GM04504 (cell line): ENCODE measurements at regions not wholly inside any gene's neighbourhood (a gene's known extent, or its start where the extent isn't known, plus 50 kb on each side); places are given as distances from the start of the nearest gene placed in this dataset.
A peak's percentile ranks its signal among the peaks of the same experiment; 100 is the strongest.

Source experiments
- DNase-seq: peaks from one replicate; pipeline ENCODE4 v3.0.0-alpha.2; 2012; ENCODE audit warnings: low read depth

DNA sequence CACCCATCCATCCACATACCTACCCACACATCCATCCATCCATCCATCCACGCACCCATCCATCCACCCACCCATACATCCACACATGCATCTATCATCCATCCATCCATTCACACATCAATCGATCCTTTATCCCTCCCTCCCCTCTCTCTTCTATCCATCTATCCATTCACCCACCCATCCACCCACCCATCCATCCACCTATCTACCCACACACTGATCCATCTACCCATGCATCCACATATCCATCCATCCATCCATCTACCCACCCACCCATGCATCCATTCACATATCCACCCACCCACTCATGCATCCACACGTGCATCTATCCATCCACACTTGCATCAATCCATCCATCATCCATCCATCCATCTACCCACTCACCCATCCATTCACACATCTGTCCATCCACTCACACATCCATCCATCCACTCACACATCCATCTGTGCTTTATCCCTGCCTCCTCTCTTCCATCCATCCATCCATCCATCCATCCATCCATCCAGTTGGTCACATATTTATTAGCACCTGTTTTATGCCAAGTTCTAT lies 366.1 kb downstream of the CTTN start:
- DNase-seq = no peak

DNA sequence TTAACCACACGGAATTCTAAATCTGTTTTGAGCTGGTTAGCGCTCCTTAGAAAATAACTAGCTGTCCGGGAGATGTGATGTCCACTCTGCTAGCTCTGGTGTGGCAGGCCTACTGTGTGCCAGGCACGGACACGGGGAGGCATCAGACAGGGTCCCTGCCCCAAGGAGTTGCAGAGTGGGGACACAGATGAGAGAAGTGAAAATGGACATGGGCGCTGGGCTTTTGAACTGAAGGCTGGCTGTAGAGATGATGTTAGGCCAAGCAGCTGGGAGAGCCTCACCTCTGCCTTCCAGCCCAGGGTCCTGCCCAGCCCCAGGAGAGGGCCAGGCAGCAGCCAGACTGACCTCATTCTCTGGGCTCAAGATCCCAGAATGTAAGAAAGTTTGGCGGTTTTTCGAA lies 368.6 kb downstream of the CTTN start:
- DNase-seq = no peak

DNA sequence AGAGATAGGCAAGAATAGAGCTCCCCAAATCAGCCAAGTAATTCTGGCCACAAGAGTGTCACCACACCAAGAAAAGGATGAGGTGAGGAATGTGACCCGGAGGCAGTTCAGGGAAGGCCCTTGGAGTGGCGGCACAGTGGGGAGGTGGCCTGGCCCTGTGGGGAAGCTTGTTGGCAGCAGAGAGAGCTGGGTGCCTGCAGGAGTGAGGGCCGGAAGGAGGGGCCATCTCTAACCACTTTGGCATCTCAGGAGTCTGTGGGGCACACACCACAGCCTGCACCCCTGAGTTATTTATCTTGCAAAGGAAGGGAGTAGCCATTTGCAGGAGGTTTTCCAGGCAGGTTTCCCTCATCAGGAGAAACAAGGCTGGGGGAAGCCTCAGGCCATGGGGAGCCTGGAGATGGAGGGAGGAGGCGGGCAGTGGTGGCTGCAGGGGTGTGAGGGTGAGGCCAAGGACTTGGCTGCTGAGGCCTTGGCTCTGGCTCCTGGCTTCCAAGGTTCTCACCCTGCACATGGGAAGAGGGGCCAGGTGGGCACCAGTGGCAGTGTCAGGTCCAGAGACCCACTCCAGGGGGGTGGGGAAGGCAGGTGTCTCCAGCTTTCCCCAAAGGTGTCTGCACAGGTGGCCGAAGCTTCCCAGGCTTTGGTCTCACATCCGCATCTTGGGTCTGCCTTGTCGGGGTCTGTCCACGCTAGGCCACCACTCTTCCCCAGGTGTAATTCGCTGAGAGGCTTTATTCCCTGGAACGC lies 370.2 kb downstream of the CTTN start:
- DNase-seq = no peak

- no peak for DNase-seq
Measured at GRCh38 chr11:70769106-70769505, 370.8 kb downstream of the CTTN start.

DNA sequence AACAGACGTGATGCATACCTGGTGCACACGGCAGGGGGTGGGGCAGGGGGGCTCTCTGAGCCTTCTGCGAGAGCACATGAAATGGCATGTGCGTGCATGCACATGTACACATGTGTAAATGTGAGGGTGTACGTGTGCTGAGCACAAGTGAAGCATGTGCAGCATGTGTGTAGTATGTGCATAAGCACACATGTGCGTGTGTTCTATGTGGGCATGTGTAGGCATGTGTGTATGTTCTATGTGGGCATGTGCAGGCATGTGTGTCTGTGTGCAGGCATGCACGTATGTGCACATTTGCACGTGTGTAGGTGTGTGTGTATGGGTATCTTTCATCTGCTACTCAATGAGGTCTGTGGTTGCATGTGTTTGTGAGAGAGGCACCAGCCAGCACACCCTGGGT lies 371.2 kb downstream of the CTTN start:
- no peak for DNase-seq

GRCh38 chr11:70771099-70771885 lies 373.0 kb downstream of the CTTN start:
- no peak for DNase-seq

DNA sequence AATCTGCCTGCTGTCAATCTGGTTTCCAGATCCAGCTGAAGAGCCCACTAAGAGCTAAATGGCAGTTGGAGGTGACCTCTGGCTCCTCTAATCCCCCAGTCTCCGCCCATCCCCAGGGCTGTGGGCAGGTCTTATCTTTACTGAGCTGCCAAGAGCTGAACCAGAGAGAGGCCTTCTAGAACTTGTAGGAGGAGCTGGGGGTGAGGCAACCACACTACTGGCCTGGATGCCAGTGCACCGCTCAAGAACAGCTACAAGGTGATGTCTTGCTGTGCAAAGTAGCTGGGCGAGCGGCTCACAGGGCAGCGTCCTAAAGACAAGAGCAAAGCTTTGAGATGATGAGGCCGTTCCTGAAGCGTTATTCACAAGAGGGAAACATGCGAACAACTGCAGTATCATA lies 374.6 kb downstream of the CTTN start:
- no peak for DNase-seq

DNA sequence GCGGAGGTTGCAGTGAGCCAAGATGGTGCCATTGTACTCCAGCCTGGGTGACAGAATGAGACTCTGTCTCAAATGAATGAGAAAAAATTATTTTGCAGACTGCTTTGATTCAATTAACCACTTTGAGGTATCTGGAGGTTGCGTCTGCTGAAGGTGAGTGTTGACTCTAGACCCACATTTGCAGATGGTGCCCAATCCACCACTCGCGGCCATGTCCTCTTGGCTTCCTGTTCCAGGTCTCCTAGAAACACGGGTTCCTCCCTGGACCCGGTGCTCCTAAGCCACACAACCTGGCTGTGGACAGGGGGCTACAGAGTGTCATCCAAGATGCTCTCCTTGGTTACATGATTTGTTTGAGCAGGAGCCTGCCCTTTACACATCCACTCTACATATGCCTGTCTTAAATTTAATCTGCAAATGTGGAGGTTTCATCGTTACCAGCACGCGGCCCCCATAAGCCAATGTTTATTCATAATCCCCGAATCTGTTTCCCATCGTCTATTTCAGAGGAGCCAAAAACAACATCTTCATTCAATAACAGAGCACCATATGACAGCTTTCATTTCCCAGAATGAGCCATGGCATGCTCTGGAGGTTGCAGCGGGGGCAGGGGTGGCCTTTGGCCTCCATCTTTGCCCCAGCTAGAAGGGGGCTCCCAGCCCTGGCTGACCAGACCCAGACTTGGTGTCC lies 377.2 kb downstream of the CTTN start:
- DNase-seq = no peak

- DNase-seq = no peak
Measured at GRCh38 chr11:70776914-70777532, 378.7 kb downstream of the CTTN start.

GRCh38 chr11:70778883-70779282 lies 380.6 kb downstream of the CTTN start:
- DNase-seq = no peak

DNA sequence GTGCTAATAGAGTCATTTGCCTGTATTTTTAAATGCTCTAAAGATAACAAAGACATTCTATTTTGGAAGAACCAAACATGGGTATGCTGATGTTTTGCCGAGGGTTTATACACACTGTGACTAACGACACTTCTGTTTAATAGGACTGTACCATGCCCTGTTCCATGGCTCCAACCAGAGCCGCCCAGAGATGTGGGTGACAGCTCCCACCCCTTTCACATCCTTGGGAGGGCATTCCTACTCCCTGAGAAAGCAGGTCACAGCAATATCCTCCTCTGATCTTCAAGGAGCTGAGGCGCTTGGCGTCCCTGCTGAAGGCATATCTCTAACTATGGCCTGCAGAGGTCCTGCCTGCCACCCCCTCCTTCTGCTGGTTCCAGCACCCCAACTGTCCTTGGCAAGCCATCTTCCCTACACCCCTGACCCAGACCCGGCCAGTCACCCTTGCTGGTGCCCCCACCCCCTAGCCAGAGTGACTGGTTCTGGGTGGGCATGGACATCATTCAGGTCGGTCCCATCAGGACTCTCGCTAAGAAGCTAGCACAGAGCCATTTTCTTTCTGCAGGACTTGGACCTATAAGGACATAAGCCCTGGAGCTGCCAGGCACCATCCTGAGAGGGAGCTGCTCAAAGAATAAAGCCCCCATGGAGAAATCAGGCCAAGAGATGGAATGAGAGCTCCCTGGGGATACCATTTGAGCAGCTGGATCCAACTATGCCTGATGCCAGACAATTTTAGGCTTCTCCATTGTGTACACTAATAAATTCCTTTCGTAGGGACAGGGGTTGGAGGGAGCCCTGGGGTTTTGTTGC lies 381.3 kb downstream of the CTTN start:
- no peak for DNase-seq

GRCh38 chr11:70780246-70780535 lies 381.9 kb downstream of the CTTN start:
- DNase-seq = no peak

GRCh38 chr11:70782401-70782913 lies 384.1 kb downstream of the CTTN start:
- no peak for DNase-seq

GRCh38 chr11:70783356-70783755 lies 385.0 kb downstream of the CTTN start:
- DNase-seq = no peak

DNA sequence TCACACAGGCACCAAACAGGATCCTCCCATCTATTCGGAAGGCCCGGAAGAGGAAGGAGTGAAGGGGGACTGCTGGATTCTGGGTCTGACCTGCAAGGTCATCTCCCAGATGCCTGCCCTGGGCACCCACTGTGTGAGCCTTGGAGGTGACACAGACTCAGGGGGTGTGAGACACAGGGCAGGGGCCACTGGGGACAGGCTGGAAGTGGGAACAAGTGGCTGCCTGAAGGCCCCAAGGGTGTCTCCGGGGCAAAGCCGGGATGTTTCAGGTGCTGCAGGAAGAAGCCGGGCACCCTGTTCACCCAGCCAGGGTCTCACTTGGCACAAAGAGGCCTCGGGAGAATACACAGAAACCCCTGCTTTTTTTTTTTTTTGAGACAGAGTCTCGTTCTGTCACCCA lies 385.5 kb downstream of the CTTN start:
- DNase-seq = no peak

DNA sequence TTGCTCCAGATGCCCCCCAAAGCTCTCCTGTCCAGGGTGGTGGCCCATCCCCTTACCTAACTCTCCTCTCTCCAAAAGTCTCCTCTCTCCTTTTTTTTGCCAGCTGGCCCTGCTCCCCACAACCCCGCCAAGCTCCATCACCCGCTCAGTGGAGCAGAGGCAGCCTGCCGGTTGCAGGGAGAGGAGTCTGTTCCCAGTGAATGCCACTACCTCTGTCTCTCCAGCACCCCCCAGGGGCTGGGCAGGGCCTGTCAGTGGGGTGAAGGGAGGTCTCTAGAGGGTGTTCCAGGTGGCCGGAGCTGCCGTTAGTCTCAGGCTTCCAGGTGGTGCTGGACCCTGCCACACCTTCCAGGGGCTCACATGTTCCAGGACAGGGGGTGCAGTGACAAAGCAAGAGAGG lies 387.0 kb downstream of the CTTN start:
- no peak for DNase-seq

DNA sequence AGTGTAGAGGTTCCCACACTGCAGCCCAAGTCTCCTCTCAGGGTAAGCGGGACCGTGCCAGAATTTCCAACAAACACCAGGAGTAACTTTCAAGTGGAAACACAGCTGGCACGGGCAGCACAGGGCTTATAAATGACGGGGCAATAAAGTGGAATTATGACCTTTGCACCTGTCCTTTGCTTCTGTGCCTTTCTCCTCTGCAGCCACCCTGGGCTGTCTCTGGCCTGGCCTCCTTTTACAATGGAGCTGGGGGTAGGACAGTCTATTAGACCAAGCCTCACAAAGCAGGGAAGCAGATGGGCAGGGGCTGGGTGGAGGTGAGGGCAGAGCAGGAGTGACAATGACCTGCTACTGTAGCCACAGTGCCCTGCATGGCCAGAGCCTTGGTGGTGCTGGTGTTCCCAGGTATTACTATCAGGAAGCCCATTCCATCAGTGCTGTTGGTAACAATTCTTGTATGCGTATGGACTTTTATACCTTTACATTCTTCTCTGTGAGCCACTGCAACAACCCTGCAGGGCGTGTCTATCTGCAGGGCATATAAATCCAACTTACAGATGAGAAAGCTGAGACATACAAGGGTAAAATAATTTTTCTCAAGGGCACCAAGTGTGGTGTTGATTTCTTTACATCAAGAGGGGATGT lies 387.8 kb downstream of the CTTN start:
- no peak for DNase-seq

DNA sequence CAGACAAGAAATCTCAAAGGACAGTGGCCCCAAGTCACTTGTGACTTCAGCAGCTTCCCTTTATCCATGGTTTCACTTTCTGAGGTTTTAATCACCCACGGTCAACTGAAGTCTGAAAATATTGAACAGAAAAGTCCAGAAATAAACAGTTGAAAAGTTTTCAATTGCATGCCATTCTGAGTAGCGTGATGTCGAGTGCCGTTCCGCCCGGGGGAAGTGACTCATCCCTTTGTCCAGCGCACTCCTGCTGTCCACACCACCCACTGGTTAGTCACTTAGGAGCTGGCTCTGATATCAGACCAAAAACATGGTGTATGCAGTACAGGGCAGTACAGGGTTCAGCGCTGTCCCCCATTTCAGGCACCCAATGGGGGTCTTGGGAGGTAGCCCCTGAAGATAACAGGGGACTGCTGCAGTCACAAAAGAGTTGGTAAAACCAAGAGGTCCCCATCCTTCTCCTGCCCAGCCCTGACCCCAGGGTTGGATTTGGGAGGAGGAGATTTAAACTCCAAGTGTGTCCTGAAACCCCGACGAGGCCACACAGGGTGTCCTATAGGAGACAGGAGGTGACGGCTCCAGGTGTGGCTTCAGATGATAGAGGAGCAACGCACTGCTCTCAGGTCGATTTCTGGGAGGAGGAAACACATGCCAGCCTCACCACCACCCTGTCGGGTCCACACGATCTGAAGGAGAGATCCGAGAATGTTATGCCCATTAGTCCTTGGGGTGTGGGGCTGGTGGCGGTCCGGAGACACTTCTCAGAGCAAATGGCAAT lies 390.1 kb downstream of the CTTN start:
- peak; percentile 39 for DNase-seq

GRCh38 chr11:70790671-70791300 lies 392.5 kb downstream of the CTTN start:
- no peak for DNase-seq
